DND-41 (cell line): ENCODE measurements at regions not wholly inside any gene's neighbourhood (a gene's known extent, or its start where the extent isn't known, plus 50 kb on each side); places are given as distances from the start of the nearest gene placed in this dataset.

ENCODE experiments used
- CTCF ChIP-seq: IDR thresholded peaks from 2 replicates; pipeline ENCODE4 v1.5.1; 2012; ENCODE audit warnings: borderline replicate concordance, low read length, moderate library complexity, mild to moderate bottlenecking; ENCODE audit not compliant: poor library complexity, severe bottlenecking; ENCODE audit errors: extremely low read depth
- EZH2 ChIP-seq: IDR thresholded peaks from 3 replicates; pipeline ENCODE4 v1.6.1; 2012; ENCODE audit warnings: borderline replicate concordance, low read depth, mild to moderate bottlenecking, moderate library complexity, low read length, inconsistent platforms; ENCODE audit not compliant: severe bottlenecking

- TF ChIP-seq CTCF, result no peak
- TF ChIP-seq EZH2, result no peak
Observed at GRCh38 chr5:172509405-172509781, 55.1 kb upstream of the SH3PXD2B start.
